ENCODE measurements at regions not wholly inside any gene's neighbourhood (a gene's known extent, or its start where the extent isn't known, plus 50 kb on each side); places are given as distances from the start of the nearest gene placed in this dataset.

DNA sequence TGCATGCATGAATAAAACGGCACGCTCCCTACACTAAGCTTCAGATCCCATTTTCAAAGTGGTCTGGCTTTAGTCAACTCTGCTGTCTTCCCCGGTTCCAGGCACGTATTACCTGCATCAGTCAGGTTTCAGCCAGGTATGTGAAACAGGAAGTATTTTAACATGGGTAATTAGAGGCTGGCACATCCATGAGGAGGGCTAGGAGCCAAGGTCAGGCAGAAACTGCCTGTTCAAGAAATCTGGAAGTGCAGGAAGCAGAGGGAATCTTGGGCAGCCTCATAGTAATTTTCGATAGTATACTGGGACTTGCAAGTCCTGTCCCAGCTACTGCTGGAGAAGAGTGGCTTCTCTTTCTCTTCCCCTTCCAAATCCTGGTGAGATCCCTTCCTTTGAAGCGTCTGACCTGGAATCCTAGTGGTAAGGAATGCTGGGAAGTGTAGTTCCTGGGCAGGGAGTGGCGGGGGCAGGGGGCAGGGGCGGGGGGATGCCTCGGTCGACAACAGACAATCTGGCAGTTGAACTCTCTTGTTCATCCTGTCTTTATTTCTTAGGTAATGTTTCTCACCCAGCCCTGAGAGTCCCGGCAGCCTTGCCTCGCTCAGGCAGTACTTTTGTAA is 403.1 kb downstream of the TLE4 start:
- no peak for DNase-seq

DNA sequence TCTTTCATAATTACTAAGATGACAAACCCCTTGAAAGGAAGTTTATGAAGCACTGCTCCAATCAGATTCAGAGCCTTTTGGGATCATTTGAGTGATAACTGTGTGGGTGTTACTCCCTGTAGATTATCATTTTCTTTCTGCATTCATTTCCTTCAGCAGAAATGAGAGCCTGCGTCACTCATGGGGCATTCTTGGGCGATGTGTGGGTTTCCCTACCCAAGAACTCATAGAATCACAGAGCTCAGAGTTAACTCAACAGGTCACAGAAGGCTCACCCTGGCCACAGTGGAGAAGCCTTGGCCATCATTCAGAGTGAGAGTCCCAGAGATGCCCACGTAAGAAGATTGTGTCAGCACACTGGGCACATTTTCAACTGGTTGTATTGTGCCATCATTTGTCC is 401.9 kb downstream of the TLE4 start:
- DNase-seq, result no peak

DNA sequence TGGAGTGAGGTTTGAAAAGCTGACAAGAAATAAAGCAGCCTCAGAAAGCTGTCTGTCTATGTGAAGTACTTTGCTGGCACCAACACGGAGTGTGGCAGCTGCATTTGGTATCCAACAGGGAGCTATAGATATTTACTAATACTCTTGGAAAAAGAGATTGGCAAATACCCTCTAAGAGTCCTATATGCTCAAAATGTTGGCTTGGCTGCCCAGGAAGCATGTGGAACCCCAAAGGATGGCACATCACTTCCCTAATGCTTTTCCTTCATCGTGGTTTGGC is 398.3 kb downstream of the TLE4 start:
- DNase-seq, result no peak

DNA sequence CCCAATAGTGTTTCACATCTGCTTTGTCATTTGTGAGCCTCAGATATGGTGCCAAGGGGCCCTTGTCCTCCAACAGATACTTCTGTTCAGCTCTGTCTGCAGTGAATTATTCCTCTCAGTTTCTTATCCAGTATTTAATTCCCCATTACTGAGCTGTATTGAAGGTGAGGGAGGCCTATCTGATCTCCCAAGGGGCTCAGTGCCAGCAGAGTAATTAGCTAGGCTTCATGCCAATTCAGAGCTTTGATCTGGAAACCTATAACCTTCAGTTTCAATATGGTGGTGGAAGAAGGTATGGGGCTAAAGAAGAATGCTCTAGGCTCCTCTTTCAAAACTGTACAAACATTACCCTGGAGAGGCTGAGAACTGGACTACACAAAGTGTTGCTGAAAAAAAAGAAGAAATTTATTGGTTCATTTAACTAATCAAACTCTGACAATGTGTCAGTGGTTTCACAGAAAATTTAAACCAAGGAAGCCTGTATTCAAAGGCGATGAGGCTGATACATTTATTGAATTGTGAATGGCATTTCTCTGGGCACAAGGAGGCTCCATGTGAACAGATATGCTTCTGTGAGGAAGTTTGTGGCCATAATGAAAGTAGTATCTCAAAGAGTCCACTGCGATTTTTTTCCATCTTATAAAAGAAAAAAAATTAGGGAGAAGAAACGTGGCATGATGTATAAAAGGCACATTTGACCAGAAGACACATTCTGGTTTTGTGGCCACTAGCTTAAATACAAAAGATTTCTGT is 397.8 kb downstream of the TLE4 start:
- no peak for DNase-seq

DNA sequence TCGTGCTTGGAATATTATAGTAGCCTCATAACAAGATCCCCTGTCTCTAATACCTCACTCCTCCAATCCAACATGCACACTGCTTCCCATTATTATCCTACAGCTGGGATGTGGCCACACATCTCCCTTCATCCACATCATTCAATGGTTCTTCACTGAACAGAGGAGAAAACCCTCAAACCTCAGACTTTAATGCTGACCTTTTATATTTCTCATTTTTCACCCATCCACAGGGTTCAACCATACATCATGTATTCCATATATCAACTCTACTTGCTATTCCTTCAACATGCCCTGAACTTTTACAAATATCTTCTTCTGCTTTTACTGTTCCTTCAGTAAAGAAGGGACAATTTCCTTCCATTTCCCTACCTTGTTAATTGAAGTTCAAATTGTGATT is 396.8 kb downstream of the TLE4 start:
- no peak for DNase-seq

DNA sequence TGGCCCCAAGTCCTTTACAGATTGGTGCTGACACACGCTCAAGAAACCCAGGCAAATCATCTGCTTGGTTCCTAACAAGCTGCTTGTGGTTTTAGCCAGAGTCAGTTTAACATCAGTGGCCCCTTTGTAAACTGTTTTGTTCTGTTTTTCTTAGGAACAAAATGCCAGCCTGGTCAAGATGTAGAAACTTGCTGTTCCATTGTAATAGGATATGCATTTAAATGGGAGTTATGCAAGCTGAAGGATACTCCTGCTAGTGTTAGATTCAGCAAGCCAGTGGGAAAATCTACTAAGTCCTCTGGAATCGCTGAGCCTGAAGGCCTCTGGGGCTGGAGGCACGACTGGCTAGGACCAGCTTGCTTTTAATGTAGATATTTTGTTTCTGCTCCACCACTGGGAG is 391.1 kb downstream of the TLE4 start:
- DNase-seq, result no peak

GRCh38 chr9:79962150-79962549 is 390.4 kb downstream of the TLE4 start:
- no peak for DNase-seq

- peak; percentile 2 to 3 for DNase-seq
Measured at GRCh38 chr9:79955300-79955699, 383.5 kb downstream of the TLE4 start.

- DNase-seq, result no peak
Measured at GRCh38 chr9:79953908-79954307, 382.1 kb downstream of the TLE4 start.

DNA sequence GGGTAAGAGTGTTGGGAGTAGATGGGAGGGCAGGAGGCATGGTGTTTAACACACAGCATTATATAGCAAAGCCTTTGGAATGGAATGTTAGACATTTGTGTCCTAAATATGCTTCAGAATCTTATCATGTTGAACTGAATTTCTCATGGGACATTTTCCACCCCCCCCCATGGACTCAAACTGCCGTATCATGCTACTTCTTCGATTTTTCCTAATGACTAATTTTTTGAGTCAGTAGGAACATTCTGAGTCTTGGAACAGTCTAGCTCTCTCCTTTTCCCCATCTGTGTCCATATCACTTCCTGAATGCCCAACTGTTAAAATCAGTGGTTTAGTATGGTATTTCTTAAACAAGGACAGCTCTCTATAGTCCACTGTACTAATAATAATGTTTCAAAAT is 380.6 kb downstream of the TLE4 start:
- DNase-seq, result no peak

GRCh38 chr9:79946712-79947111 is 374.9 kb downstream of the TLE4 start:
- no peak for DNase-seq

DNA sequence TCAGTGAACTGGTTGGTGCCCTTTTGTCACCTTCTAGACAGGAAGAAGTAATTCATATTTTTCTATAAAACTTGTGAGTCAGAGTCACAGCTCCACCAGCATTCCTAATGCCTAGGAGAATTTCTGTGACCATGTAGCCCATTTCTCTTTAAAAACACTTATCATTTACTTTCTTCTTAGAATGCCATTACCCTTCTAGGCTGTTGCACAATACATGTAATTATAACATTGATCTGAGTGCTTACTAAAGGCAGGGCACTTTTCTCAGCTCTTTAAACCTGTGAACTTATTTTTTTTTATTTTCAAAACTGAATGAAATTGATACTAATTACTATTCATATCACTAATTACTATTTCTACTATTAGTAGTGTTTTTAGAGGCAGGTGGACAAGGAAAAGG is 373.7 kb downstream of the TLE4 start:
- DNase-seq, result no peak

DNA sequence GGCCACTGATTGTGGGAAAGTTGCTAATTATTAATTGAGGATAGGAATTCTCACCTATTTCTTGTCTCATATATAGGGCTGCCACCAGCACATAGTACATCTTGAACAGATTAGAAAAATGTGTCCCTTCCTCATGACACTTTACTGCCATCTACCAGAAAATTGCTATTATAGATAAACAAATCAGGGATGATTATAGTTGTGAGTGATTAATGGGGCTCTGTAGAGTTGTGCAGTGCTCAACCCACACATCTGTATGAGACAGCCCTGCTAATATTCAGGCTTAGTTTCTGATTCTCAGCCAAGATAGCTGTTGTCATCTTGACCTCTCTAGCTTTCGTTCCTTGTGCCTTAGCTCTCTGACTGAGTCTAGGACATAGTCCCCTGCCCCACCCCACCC is 373.3 kb downstream of the TLE4 start:
- DNase-seq, result no peak

GRCh38 chr9:79940919-79941318 is 369.2 kb downstream of the TLE4 start:
- DNase-seq, result no peak

DNA sequence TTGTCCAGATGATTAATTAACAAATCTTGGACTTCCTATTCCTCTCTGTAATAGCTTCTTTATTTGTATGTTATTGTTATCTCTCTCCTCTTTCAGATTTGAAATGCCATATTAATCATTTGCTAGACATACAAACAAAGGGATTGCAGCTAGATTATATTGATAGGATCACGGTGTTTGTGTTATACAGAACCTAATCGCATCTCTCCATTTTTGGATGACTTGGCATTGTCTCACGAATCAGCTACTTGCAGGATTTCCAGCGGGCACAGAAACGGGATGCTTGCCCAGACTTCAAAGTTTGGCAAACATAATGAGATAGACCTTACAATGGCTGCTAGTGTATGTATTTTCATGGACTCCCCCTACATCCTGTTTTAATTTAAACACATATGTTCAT is 368.1 kb downstream of the TLE4 start:
- no peak for DNase-seq

DNA sequence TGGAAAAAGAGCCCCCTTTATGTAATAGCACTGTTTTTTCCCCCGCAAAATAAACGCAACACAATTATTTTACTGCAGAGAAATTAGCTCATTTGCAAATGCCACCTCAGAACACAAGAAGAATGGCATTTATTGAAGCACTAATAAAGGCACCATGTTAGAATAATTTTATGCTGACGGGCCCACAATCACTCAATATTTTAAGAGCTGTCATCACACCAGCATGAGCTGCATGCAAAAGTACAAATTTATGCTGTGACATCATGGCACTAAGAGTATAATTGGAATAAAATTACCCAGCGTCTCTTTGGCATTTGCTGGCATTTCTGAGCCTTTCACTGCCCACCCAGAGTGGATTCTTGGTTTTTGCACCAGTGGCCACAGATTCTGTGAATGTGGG is 364.6 kb downstream of the TLE4 start:
- no peak for DNase-seq

DNA sequence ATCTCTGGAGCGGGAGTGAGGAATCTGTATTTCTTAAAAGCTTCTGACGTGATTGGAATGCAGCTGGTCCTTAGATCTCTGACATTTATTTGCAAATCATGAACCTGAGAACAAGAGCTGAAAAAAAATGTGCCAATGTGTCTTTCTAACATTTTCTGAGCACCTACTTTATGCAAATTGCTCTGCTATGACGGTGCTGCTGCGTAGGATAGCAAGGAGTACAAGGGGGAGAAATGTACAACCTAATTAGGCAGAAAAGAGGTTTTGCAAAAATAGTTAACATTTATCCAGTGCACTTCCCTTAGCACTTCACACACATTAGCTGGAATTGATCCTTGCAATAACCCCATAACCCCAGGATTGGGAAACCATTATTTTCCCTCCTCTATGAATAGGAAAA is 357.5 kb downstream of the TLE4 start:
- DNase-seq, result no peak

- no peak for DNase-seq
Measured at GRCh38 chr9:79928661-79929223, 357.0 kb downstream of the TLE4 start.

GRCh38 chr9:79925326-79925725 is 353.6 kb downstream of the TLE4 start:
- no peak for DNase-seq

- DNase-seq, result no peak
Measured at GRCh38 chr9:79924836-79925235, 353.1 kb downstream of the TLE4 start.

DNA sequence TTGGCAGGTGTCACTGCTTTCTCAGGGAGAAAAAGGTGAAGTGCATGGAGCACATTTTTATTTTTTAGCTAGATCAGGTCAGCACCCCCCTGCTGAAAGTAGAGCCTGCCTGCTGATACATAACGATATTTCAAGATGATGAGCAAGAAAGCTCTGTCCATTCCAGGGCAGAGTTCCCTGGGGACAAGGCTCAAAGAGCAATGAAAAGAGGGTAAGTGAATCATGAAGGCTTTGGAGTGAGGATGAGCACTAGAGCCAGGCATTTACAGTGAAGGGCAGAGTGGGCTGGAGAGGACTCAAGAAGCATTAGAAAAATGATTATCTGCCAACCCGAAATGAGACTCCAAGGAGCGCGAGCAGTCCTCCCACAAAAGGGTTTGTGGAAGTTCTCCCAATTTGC is 345.7 kb downstream of the TLE4 start:
- no peak for DNase-seq

GRCh38 chr9:79913867-79914266 is 342.1 kb downstream of the TLE4 start:
- DNase-seq, result no peak

DNA sequence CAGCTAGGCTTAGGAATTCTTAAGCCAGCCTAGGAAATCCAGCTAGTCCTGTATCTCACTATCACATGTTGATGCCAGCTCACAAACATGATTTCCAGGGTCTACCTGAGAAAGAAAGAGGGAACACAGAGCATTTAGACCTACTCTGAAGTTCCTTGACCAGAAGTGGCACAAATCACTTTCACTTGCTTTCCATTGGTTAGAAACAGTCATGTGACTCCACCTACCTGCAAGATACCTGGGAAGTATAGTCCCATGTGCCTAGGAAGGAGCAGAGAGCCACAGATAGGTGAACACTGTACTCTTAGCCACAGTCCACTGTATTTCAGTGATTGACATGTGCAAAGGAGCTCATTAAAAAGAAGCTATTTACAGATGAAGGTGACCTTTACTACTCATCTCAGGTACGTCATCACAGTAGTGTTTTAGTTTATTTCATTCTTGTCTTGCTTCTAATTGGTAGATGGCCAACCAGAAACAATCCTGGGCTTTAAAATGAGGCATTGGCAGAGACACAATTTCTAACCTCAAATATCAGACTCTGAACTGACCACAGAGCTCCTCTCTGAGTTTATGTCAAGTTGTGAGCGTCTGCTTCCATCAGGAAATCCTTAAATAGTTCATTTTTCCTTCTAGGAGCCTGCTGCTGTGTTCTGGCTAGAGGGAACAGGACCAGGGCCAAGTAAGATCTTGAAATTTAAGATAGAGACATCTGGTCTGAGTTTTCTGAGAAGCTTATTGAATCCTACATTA is 340.7 kb downstream of the TLE4 start:
- no peak for DNase-seq

GRCh38 chr9:79911724-79912123 is 340.0 kb downstream of the TLE4 start:
- DNase-seq, result no peak
